ENCODE measurements at regions not wholly inside any gene's neighbourhood (a gene's known extent, or its start where the extent isn't known, plus 50 kb on each side); places are given as distances from the start of the nearest gene placed in this dataset.

GRCh38 chr4:24226667-24227066 is 336.8 kb upstream of the PPARGC1A start:
- no peaks in the 10 kb centered on the region for H3K36me3 ChIP-seq (ENCODE audit: insufficient read depth, low read length)
- peaks cover 0 to 12% (median 7%) of the 10 kb centered on the region in 8 donors for H3K9me3 Mint-ChIP-seq

GRCh38 chr4:24226023-24226422 is 336.2 kb upstream of the PPARGC1A start:
- CTCF ChIA-PET (ENCODE audit: partially characterized antibody), result no interaction called here
- no peak overlapping the region for H3K27ac Mint-ChIP-seq
- peaks cover 0 to 3% of the 10 kb centered on the region in 2 donors for H3K27me3 Mint-ChIP-seq
- no peaks in the 10 kb centered on the region for H3K36me3 Mint-ChIP-seq
- Histone ChIP-seq H3K9me3 (ENCODE audit: control insufficient read depth in 1 of 2, low read length in 2 of 2) (no peaks in the 10 kb centered on the region), H3K27ac (ENCODE audit: low read depth, low read length) (no peak overlapping the region), H3K4me1 (ENCODE audit: insufficient read depth, low read length) (no peaks in the 10 kb centered on the region), H3K4me3 (ENCODE audit: low read length in 2 of 2) (no peak overlapping the region), H3K36me3 (ENCODE audit: insufficient read depth, low read length) (no peaks in the 10 kb centered on the region), H3K27me3 (ENCODE audit: insufficient read depth, low read length) (peaks cover 3% of the 10 kb centered on the region)
- intact Hi-C loops (cut with micrococcal nuclease), result no loop called here
- H3K4me3 Mint-ChIP-seq, result no peak overlapping the region
- POLR2A ChIA-PET (ENCODE audit: partially characterized antibody), result no interaction called here
- DNase-seq, result no peak
- peaks cover 0 to 12% (median 7%) of the 10 kb centered on the region in 8 donors for H3K9me3 Mint-ChIP-seq
- H3K4me1 Mint-ChIP-seq, result no peaks in the 10 kb centered on the region

More at GRCh38 chr4:24226667-24227066, 336.8 kb upstream of the PPARGC1A start:
- peaks cover 0 to 3% of the 10 kb centered on the region in 2 donors for H3K27me3 Mint-ChIP-seq
- H3K36me3 Mint-ChIP-seq, result no peaks in the 10 kb centered on the region
- H3K27me3 ChIP-seq (ENCODE audit: insufficient read depth, low read length), result peaks cover 3% of the 10 kb centered on the region
- H3K27ac Mint-ChIP-seq, result no peak overlapping the region
- no peak for DNase-seq
- H3K4me1 Mint-ChIP-seq, result no peaks in the 10 kb centered on the region
- no peak overlapping the region for H3K27ac ChIP-seq (ENCODE audit: low read depth, low read length)
- H3K4me3 ChIP-seq (ENCODE audit: low read length in 2 of 2), result no peak overlapping the region
- ChIA-PET POLR2A (ENCODE audit: partially characterized antibody) (no interaction called here), CTCF (ENCODE audit: partially characterized antibody) (no interaction called here)
- no peak overlapping the region for H3K4me3 Mint-ChIP-seq
- no peaks in the 10 kb centered on the region for H3K9me3 ChIP-seq (ENCODE audit: control insufficient read depth in 1 of 2, low read length in 2 of 2)
- intact Hi-C loops (cut with micrococcal nuclease), result no loop called here
- H3K4me1 ChIP-seq (ENCODE audit: insufficient read depth, low read length), result no peaks in the 10 kb centered on the region

GRCh38 chr4:24224446-24224845 is 334.6 kb upstream of the PPARGC1A start:
- Histone ChIP-seq H3K4me3 (ENCODE audit: low read length in 2 of 2) (no peak overlapping the region), H3K36me3 (ENCODE audit: insufficient read depth, low read length) (no peaks in the 10 kb centered on the region), H3K27me3 (ENCODE audit: insufficient read depth, low read length) (no peaks in the 10 kb centered on the region), H3K4me1 (ENCODE audit: insufficient read depth, low read length) (no peaks in the 10 kb centered on the region), H3K27ac (ENCODE audit: low read depth, low read length) (no peak overlapping the region), H3K9me3 (ENCODE audit: control insufficient read depth in 1 of 2, low read length in 2 of 2) (no peaks in the 10 kb centered on the region)
- ChIA-PET POLR2A (ENCODE audit: partially characterized antibody) (no interaction called here), CTCF (ENCODE audit: partially characterized antibody) (no interaction called here)
- H3K27ac Mint-ChIP-seq, result no peak overlapping the region
- H3K4me3 Mint-ChIP-seq, result no peak overlapping the region
- H3K36me3 Mint-ChIP-seq, result no peaks in the 10 kb centered on the region
- peaks cover 0 to 11% (median 3%) of the 10 kb centered on the region in 8 donors for H3K9me3 Mint-ChIP-seq
- H3K27me3 Mint-ChIP-seq, result peaks cover 0 to 3% of the 10 kb centered on the region in 2 donors
- DNase-seq, result no peak
- intact Hi-C loops (cut with micrococcal nuclease), result no loop called here
- no peaks in the 10 kb centered on the region for H3K4me1 Mint-ChIP-seq

- no peaks in the 10 kb centered on the region for H3K4me1 ChIP-seq (ENCODE audit: insufficient read depth, low read length)
- CTCF ChIA-PET (ENCODE audit: partially characterized antibody), result no interaction called here
Observed at GRCh38 chr4:24219209-24219608, 329.4 kb upstream of the PPARGC1A start.

GRCh38 chr4:24218566-24218965 is 328.7 kb upstream of the PPARGC1A start:
- intact Hi-C loops (cut with micrococcal nuclease), result no loop called here
- no peaks in the 10 kb centered on the region for H3K27me3 ChIP-seq (ENCODE audit: insufficient read depth, low read length)
- no peak overlapping the region for H3K27ac ChIP-seq (ENCODE audit: low read depth, low read length)
- no peaks in the 10 kb centered on the region for H3K4me1 ChIP-seq (ENCODE audit: insufficient read depth, low read length)
- H3K9me3 ChIP-seq (ENCODE audit: control insufficient read depth in 1 of 2, low read length in 2 of 2), result no peaks in the 10 kb centered on the region
- peaks cover 0 to 3% (median 0%) of the 10 kb centered on the region in 8 donors for H3K9me3 Mint-ChIP-seq
- H3K4me3 Mint-ChIP-seq, result no peak overlapping the region
- ChIA-PET CTCF (ENCODE audit: partially characterized antibody) (no interaction called here), POLR2A (ENCODE audit: partially characterized antibody) (no interaction called here)
- peaks cover 0 to 3% of the 10 kb centered on the region in 2 donors for H3K27me3 Mint-ChIP-seq
- no peak for DNase-seq
- H3K4me1 Mint-ChIP-seq, result no peaks in the 10 kb centered on the region
- H3K27ac Mint-ChIP-seq, result no peak overlapping the region
- no peaks in the 10 kb centered on the region for H3K36me3 ChIP-seq (ENCODE audit: insufficient read depth, low read length)
- no peaks in the 10 kb centered on the region for H3K36me3 Mint-ChIP-seq
- H3K4me3 ChIP-seq (ENCODE audit: low read length in 2 of 2), result no peak overlapping the region

More at GRCh38 chr4:24219209-24219608, 329.4 kb upstream of the PPARGC1A start:
- no peak for DNase-seq
- intact Hi-C loops (cut with micrococcal nuclease), result no loop called here
- peaks cover 0 to 3% (median 0%) of the 10 kb centered on the region in 8 donors for H3K9me3 Mint-ChIP-seq
- H3K4me1 Mint-ChIP-seq, result no peaks in the 10 kb centered on the region
- H3K4me3 Mint-ChIP-seq, result no peak overlapping the region
- POLR2A ChIA-PET (ENCODE audit: partially characterized antibody), result no interaction called here
- H3K9me3 ChIP-seq (ENCODE audit: control insufficient read depth in 1 of 2, low read length in 2 of 2), result no peaks in the 10 kb centered on the region
- H3K36me3 ChIP-seq (ENCODE audit: insufficient read depth, low read length), result no peaks in the 10 kb centered on the region
- H3K27ac Mint-ChIP-seq, result no peak overlapping the region
- H3K36me3 Mint-ChIP-seq, result no peaks in the 10 kb centered on the region
- H3K27me3 Mint-ChIP-seq, result peaks cover 0 to 3% of the 10 kb centered on the region in 2 donors
- no peak overlapping the region for H3K27ac ChIP-seq (ENCODE audit: low read depth, low read length)
- H3K4me3 ChIP-seq (ENCODE audit: low read length in 2 of 2), result no peak overlapping the region
- H3K27me3 ChIP-seq (ENCODE audit: insufficient read depth, low read length), result no peaks in the 10 kb centered on the region

GRCh38 chr4:24214796-24215195 is 324.9 kb upstream of the PPARGC1A start:
- intact Hi-C loops (cut with micrococcal nuclease), result no loop called here
- POLR2A ChIA-PET (ENCODE audit: partially characterized antibody), result no interaction called here
- no peak overlapping the region for H3K27ac Mint-ChIP-seq

GRCh38 chr4:24213961-24214360 is 324.1 kb upstream of the PPARGC1A start:
- ChIA-PET POLR2A (ENCODE audit: partially characterized antibody) (no interaction called here), CTCF (ENCODE audit: partially characterized antibody) (no interaction called here)
- H3K4me3 Mint-ChIP-seq, result no peak overlapping the region
- intact Hi-C loops (cut with micrococcal nuclease), result no loop called here
- H3K27ac Mint-ChIP-seq, result no peak overlapping the region
- no peaks in the 10 kb centered on the region for H3K27me3 ChIP-seq (ENCODE audit: insufficient read depth, low read length)
- H3K9me3 Mint-ChIP-seq, result peaks cover 0 to 2% (median 0%) of the 10 kb centered on the region in 8 donors
- H3K36me3 ChIP-seq (ENCODE audit: insufficient read depth, low read length), result no peaks in the 10 kb centered on the region
- H3K4me1 Mint-ChIP-seq, result no peaks in the 10 kb centered on the region
- no peak overlapping the region for H3K4me3 ChIP-seq (ENCODE audit: low read length in 2 of 2)
- no peak overlapping the region for H3K27ac ChIP-seq (ENCODE audit: low read depth, low read length)
- no peaks in the 10 kb centered on the region for H3K36me3 Mint-ChIP-seq
- H3K9me3 ChIP-seq (ENCODE audit: control insufficient read depth in 1 of 2, low read length in 2 of 2), result no peaks in the 10 kb centered on the region
- H3K27me3 Mint-ChIP-seq, result peaks cover 0 to 3% of the 10 kb centered on the region in 2 donors
- DNase-seq, result no peak
- no peaks in the 10 kb centered on the region for H3K4me1 ChIP-seq (ENCODE audit: insufficient read depth, low read length)

More at GRCh38 chr4:24214796-24215195, 324.9 kb upstream of the PPARGC1A start:
- Histone ChIP-seq H3K27me3 (ENCODE audit: insufficient read depth, low read length) (no peaks in the 10 kb centered on the region), H3K36me3 (ENCODE audit: insufficient read depth, low read length) (no peaks in the 10 kb centered on the region), H3K4me3 (ENCODE audit: low read length in 2 of 2) (no peak overlapping the region), H3K27ac (ENCODE audit: low read depth, low read length) (no peak overlapping the region), H3K4me1 (ENCODE audit: insufficient read depth, low read length) (no peaks in the 10 kb centered on the region), H3K9me3 (ENCODE audit: control insufficient read depth in 1 of 2, low read length in 2 of 2) (no peaks in the 10 kb centered on the region)
- Mint-ChIP-seq H3K4me1 (no peaks in the 10 kb centered on the region), H3K27me3 (peaks cover 0 to 3% of the 10 kb centered on the region in 2 donors), H3K4me3 (no peak overlapping the region), H3K36me3 (no peaks in the 10 kb centered on the region), H3K9me3 (peaks cover 0 to 3% (median 0%) of the 10 kb centered on the region in 8 donors)
- DNase-seq, result no peak
- CTCF ChIA-PET (ENCODE audit: partially characterized antibody), result no interaction called here

GRCh38 chr4:24212642-24213041 is 322.8 kb upstream of the PPARGC1A start:
- Histone ChIP-seq H3K9me3 (ENCODE audit: control insufficient read depth in 1 of 2, low read length in 2 of 2) (no peaks in the 10 kb centered on the region), H3K27ac (ENCODE audit: low read depth, low read length) (no peak overlapping the region), H3K4me3 (ENCODE audit: low read length in 2 of 2) (no peak overlapping the region), H3K4me1 (ENCODE audit: insufficient read depth, low read length) (no peaks in the 10 kb centered on the region), H3K36me3 (ENCODE audit: insufficient read depth, low read length) (no peaks in the 10 kb centered on the region), H3K27me3 (ENCODE audit: insufficient read depth, low read length) (no peaks in the 10 kb centered on the region)
- intact Hi-C loops (cut with micrococcal nuclease), result no loop called here
- DNase-seq, result no peak
- ChIA-PET POLR2A (ENCODE audit: partially characterized antibody) (no interaction called here), CTCF (ENCODE audit: partially characterized antibody) (no interaction called here)
- H3K27ac Mint-ChIP-seq, result no peak overlapping the region
- H3K27me3 Mint-ChIP-seq, result no peaks in the 10 kb centered on the region
- no peak overlapping the region for H3K4me3 Mint-ChIP-seq
- peaks cover 0 to 2% (median 0%) of the 10 kb centered on the region in 8 donors for H3K9me3 Mint-ChIP-seq
- H3K36me3 Mint-ChIP-seq, result no peaks in the 10 kb centered on the region
- H3K4me1 Mint-ChIP-seq, result no peaks in the 10 kb centered on the region

Data from CD4-positive, alpha-beta memory T cell (primary cell).